K562 (cell line): ENCODE measurements at regions not wholly inside any gene's neighbourhood (a gene's known extent, or its start where the extent isn't known, plus 50 kb on each side); places are given as distances from the start of the nearest gene placed in this dataset.

Experiments used
- ATAC-seq: fragments of 200-7000 bp; cut with Tn5 transposase; 3 replicates; pipeline ENCODE4 v1.9.1; 2020; ENCODE audit warnings: moderate library complexity
- BruUV-seq: library from RNA; stranded (reverse); fragments of 400-500 nt; replicated peaks from 2 replicates; lab custom pipeline; 2021; lab: Mats Ljungman, UMichigan
- CTCF ChIA-PET: fragments of 300-600 bp; formaldehyde crosslinking; extraction: SDS; loops from one replicate; lab custom pipeline; 2021; ENCODE audit warnings: low intra/inter-chr PET ratio; lab: Yijun Ruan, JAX
- POLR2A ChIA-PET: fragments of 300-600, 350-650 bp; sonication (Branson Sonifier 250); formaldehyde crosslinking; extraction: SDS; loops from one replicate; lab custom pipeline; 2021; ENCODE audit warnings: antibody characterized with exemption, inconsistent platforms; lab: Yijun Ruan, JAX
- DNase-seq, 4 experiments: peaks; one replicate each; pipeline versions ENCODE4 v3.0.0 to v3.0.0-alpha.2; 2011 to 2018; ENCODE audit warnings: low spot score in 3 of 4, mixed read lengths in 3 of 4; ENCODE audit errors: extremely low read depth in 1 of 4
- FAIRE-seq: peaks from 2 replicates; lab custom pipeline; 2011; peaks lifted over from hg19 to GRCh38; lab: Jason Lieb, UNC
- H2AFZ ChIP-seq: 2 replicates; pipeline ENCODE4 v1.6.0; 2011; ENCODE audit warnings: low read depth, low read length, control low read depth, inconsistent platforms
- H3K27ac ChIP-seq: fragments of 200-600 bp; 3 replicates; pipeline ENCODE4 v1.8.0; 2011; ENCODE audit warnings: low read depth, mild to moderate bottlenecking, control low read depth, inconsistent platforms, low read length, moderate library complexity, mixed read lengths; ENCODE audit errors: extremely low read depth
- H3K27me3 ChIP-seq, 2 experiments: fragments of 300-600 bp in 1 of 2; 2 replicates in 1 of 2; 3 replicates in 1 of 2; pipeline versions ENCODE4 v1.6.0 to v1.8.0; 2011; ENCODE audit warnings: inconsistent platforms in 2 of 2, low read length in 2 of 2, mild to moderate bottlenecking in 1 of 2, mixed read lengths in 1 of 2, moderate library complexity in 1 of 2; ENCODE audit not compliant: control insufficient read depth in 2 of 2, insufficient read depth in 2 of 2
- H3K36me3 ChIP-seq: fragments of 300-600 bp; 3 replicates; pipeline ENCODE4 v1.8.0; 2011; ENCODE audit warnings: mild to moderate bottlenecking, low read length, inconsistent platforms; ENCODE audit not compliant: control insufficient read depth, insufficient read depth
- H3K4me1 ChIP-seq, 2 experiments: fragments of 200-600 bp in 1 of 2; replicated peaks in 1 of 2; 2 replicates in 1 of 2; 3 replicates in 1 of 2; pipeline versions ENCODE4 v1.5.1 to v1.8.0; 2011; ENCODE audit warnings: inconsistent platforms in 2 of 2, low read length in 2 of 2, mild to moderate bottlenecking in 1 of 2, mixed read lengths in 1 of 2, moderate library complexity in 1 of 2; ENCODE audit not compliant: control insufficient read depth in 2 of 2, insufficient read depth in 2 of 2
- H3K4me2 ChIP-seq: 2 replicates; pipeline ENCODE4 v1.6.1; 2011; ENCODE audit warnings: low read length, control low read depth, inconsistent platforms, mixed read lengths; ENCODE audit not compliant: insufficient read depth
- H3K4me3 ChIP-seq: fragments of 200-600 bp; sonication (generic), shearing (Covaris generic); 2 replicates; pipeline ENCODE4 v1.5.1; 2016; ENCODE audit warnings: control low read depth, inconsistent platforms
- H3K79me2 ChIP-seq: fragments of 200-600 bp; 3 replicates; pipeline ENCODE4 v1.8.0; 2011; ENCODE audit warnings: low read length, inconsistent platforms; ENCODE audit not compliant: control insufficient read depth, insufficient read depth
- H3K9ac ChIP-seq, 2 experiments: 2 replicates each; pipeline versions ENCODE4 v1.6.0 to v1.6.1; 2011; ENCODE audit warnings: low read depth in 2 of 2, low read length in 2 of 2, control low read depth in 1 of 2, inconsistent platforms in 1 of 2, mild to moderate bottlenecking in 1 of 2, mixed read lengths in 1 of 2; ENCODE audit not compliant: insufficient read depth in 1 of 2
- H3K9me1 ChIP-seq: one replicate; pipeline ENCODE4 v1.6.0; 2011; ENCODE audit warnings: inconsistent platforms, mild to moderate bottlenecking, low read length, moderate library complexity; ENCODE audit not compliant: control insufficient read depth, insufficient read depth
- H3K9me3 ChIP-seq: replicated peaks from 2 replicates; pipeline ENCODE4 v1.5.1; 2011; ENCODE audit warnings: low read depth, low read length, inconsistent platforms; ENCODE audit not compliant: control insufficient read depth, insufficient read depth
- H4K20me1 ChIP-seq: replicated peaks from 2 replicates; pipeline ENCODE4 v1.6.1; 2011; ENCODE audit warnings: low read length, inconsistent platforms, mixed read lengths; ENCODE audit not compliant: control insufficient read depth, insufficient read depth
- ATF1 ChIP-seq, 2 experiments: fragments of 450-650 bp in 1 of 2; IDR thresholded peaks; 2 replicates each; pipeline ENCODE4 v1.6.1; 2016; ENCODE audit warnings: missing compliant biosample characterization in 1 of 2, missing genetic modification characterization in 1 of 2
- C11orf30 ChIP-seq: fragments of 450-650 bp; IDR thresholded peaks from 2 replicates; pipeline ENCODE4 v1.6.1; 2016; ENCODE audit warnings: low read depth, mild to moderate bottlenecking
- HDGF ChIP-seq: fragments of 450-650 bp; IDR thresholded peaks from 2 replicates; pipeline ENCODE4 v1.6.1; 2016
- MAFF ChIP-seq: IDR thresholded peaks from 2 replicates; pipeline ENCODE4 v1.6.1; 2012; ENCODE audit warnings: low read length, improper control_type of control experiment
- MAFK ChIP-seq: IDR thresholded peaks from 2 replicates; pipeline ENCODE4 v1.6.1; 2011; ENCODE audit warnings: low read length, improper control_type of control experiment
- NCOA6 ChIP-seq: fragments of 450-650 bp; IDR thresholded peaks from 2 replicates; pipeline ENCODE4 v1.6.1; 2017; ENCODE audit warnings: mild to moderate bottlenecking
- SAFB ChIP-seq: fragments of 200-400 bp; formaldehyde crosslinking; IDR thresholded peaks from 2 replicates; pipeline ENCODE4 v1.6.1; 2017; ENCODE audit warnings: low read depth, low read length, borderline replicate concordance
- SRSF9 ChIP-seq: fragments of 200-400 bp; formaldehyde crosslinking; IDR thresholded peaks from 2 replicates; pipeline ENCODE4 v1.6.1; 2017; ENCODE audit warnings: low read depth, low read length, borderline replicate concordance
- TAF7 ChIP-seq: fragments of 450-650 bp; IDR thresholded peaks from 2 replicates; pipeline ENCODE4 v1.6.1; 2016; ENCODE audit warnings: missing genetic modification characterization, missing compliant biosample characterization
- U2AF2 ChIP-seq: fragments of 200-400 bp; formaldehyde crosslinking; optimal IDR thresholded peaks from 2 replicates; pipeline ENCODE3; 2017; ENCODE audit warnings: low read depth, mild to moderate bottlenecking, low read length
- ZNF316 ChIP-seq: fragments of 450-650 bp; IDR thresholded peaks from 2 replicates; pipeline ENCODE4 v1.6.1; 2016
- WGBS: fragments of 100-300 bp; shearing (Covaris generic); methylation state at CpG from one replicate; pipeline ENCODE4 v1.1.6; 2016; ENCODE audit warnings: low coverage, mixed read lengths; ENCODE audit not compliant: insufficient coverage; ENCODE audit errors: missing lambda C conversion rate; 5-methylcytosine and 5-hydroxymethylcytosine counted together
- in situ Hi-C: fragments of 300-500 bp; cut with MboI; formaldehyde crosslinking; loops from 4 replicates; pipeline ENCODE4 v1.15.0; 2018; ENCODE audit warnings: inconsistent platforms, mixed read lengths
- intact Hi-C: fragments of 100-400 bp; cut with micrococcal nuclease; formaldehyde crosslinking; loops from 2 replicates; pipeline ENCODE4 v1.14.2; 2022
- TF ChIP-seq, protein P1 (sequence below): fragments of 250-450 bp; sonication (Bioruptor Pico); IDR thresholded peaks from 2 replicates; pipeline ENCODE4 v1.5.0; 2021; ENCODE audit warnings: mild to moderate bottlenecking, moderate library complexity
- TF ChIP-seq, protein P2 (sequence below): IDR thresholded peaks from 2 replicates; pipeline ENCODE4 v1.6.1; 2011; ENCODE audit warnings: borderline replicate concordance, low read depth, mild to moderate bottlenecking, moderate library complexity, low read length; ENCODE audit not compliant: insufficient read depth, poor library complexity, severe bottlenecking

DNA sequence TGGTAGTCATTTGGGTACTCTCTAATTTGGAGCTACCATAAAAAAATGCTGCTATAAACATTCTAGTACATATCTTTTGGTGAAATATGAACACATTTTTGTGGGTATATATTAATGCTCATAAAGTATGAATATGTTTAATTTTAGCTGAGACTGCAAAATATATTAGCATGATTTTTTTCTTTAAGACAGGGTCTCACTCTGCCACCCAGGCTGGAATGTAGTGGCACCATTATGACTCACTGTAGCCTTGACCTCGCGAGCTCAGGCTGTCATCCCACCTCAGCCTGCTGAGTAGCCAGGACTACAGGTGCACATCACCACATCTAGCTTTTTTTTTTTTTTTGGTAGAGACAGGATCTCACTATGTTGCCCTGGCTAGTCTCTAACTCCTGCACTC lies 371.7 kb downstream of the SOX9 start:
- Histone ChIP-seq H3K9ac (no peak overlapping the region), H3K9me3 (no peaks in the 10 kb centered on the region), H3K4me2 (no peak overlapping the region), H3K27me3 (no peaks in the 10 kb centered on the region), H3K4me1 (no peaks in the 10 kb centered on the region), H3K9me1 (no peaks in the 10 kb centered on the region), H3K79me2 (no peaks in the 10 kb centered on the region), H3K4me3 (no peak overlapping the region), H2AFZ (no peak overlapping the region), H4K20me1 (no peaks in the 10 kb centered on the region), H3K36me3 (no peaks in the 10 kb centered on the region), H3K27ac (no peak overlapping the region)
- DNase-seq (no peak), FAIRE-seq (no peak), ATAC-seq (no peak)
- no TSS peak for BruUV-seq
- intact Hi-C loops = no loop called here
- TF ChIP-seq HDGF (no peak), C11orf30 (no peak; the same call in 1 of the 2 replicates), U2AF2 (no peak), MAFK (peak; percentile 46; the same call in 1 of the 2 replicates), ZNF316 (peak; percentile 72), MAFF (peak; percentile 48)
- ChIA-PET POLR2A (no interaction called here), CTCF (no interaction called here)
- in situ Hi-C loops = no loop called here
- 0% methylated on average over 2 of the region's 2 CpGs for WGBS

DNA sequence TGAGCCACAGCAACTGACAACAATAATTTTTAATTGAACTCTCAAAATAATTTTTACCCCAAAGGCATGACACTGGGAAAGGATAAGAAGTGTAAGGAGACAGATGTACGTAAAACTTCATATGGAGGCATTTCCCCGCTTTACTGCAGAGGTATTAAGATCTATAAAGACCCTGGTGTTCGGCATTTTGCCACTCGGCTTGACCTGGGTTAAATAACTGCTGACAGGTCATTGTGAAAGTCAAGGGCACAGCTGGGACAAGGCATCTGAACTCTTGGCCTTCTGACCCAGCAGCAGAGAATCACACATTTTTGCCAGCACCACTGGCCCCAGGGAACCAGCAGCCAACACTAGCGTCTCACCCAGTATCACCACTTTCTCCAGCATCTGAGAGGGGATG lies 372.1 kb downstream of the SOX9 start:
- H3K4me2 ChIP-seq = no peak overlapping the region
- no peaks in the 10 kb centered on the region for H3K79me2 ChIP-seq
- H3K4me3 ChIP-seq = no peak overlapping the region
- no peak overlapping the region for H2AFZ ChIP-seq
- DNase-seq (no peak), ATAC-seq (no peak), FAIRE-seq (no peak)
- in situ Hi-C loops = no loop called here
- H3K27ac ChIP-seq = no peak overlapping the region
- no peaks in the 10 kb centered on the region for H3K27me3 ChIP-seq
- no peaks in the 10 kb centered on the region for H3K9me3 ChIP-seq
- WGBS = 1% methylated on average over 5 of the region's 5 CpGs
- ChIA-PET POLR2A (no interaction called here), CTCF (no interaction called here)
- H4K20me1 ChIP-seq = no peaks in the 10 kb centered on the region
- no peaks in the 10 kb centered on the region for H3K4me1 ChIP-seq
- no peaks in the 10 kb centered on the region for H3K36me3 ChIP-seq
- no TSS peak for BruUV-seq
- no peak overlapping the region for H3K9ac ChIP-seq
- intact Hi-C loops = no loop called here
- no peaks in the 10 kb centered on the region for H3K9me1 ChIP-seq
- TF ChIP-seq, protein P1, sequence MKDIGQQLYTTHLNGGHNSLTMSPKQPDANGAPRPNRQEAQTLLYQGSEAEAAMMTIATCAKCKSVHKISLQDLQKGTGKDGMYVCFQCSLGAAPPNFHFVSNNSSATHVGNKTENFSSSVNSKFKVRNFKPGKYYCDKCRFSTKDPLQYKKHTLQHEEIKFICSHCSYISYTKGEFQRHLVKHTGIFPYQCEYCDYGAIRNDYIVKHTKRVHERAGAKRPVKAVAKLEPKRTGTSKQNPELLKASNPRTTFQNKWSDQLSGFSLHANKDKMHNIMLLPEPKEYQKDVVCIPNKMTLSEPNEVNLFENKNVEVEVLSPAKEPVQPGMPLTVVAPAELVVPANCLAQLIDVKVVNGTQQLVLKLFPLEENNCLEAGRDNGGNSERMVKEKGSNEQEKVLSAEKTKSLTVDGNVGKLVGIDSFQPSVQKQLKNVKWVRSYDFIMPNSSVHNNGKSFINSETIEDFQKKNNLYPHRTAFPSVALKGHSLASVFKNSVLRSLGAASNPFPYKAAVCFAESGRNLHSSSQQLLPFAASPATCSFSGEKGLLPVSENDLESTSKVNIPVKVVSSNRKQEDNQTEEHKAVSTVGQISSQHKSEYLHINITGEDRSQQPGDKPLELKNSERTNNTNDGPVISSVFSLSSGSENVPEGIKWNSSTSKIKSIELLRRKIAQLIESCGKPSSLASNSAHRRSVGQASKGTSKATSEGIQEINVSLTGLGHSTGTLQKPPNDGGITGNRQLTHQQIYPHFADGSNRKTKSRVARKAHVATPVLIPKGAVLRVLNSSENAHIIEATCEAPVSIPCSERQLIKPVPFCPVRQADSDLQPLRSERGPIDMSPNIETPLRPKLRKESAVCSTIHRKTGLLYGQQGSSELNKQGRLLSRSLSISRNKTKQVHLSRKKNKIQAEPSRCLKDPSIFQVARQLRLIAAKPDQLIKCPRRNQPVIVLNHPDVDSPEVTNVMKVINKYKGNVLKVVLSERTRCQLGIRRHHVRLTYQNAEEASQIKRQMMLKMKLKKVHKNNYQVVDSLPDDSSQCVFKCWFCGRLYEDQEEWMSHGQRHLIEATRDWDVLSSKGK = no peak
- TF ChIP-seq ATF1 (CRISPR knock-in tag; IDR thresholded peaks at IDR 0.05) = no peak
- no peak for TF ChIP-seq ATF1 (tag; IDR thresholded peaks at IDR 0.05)
- no peak for TF ChIP-seq NCOA6
- no peak for TF ChIP-seq SRSF9
- no peak for TF ChIP-seq SAFB
- TF ChIP-seq, protein P2, sequence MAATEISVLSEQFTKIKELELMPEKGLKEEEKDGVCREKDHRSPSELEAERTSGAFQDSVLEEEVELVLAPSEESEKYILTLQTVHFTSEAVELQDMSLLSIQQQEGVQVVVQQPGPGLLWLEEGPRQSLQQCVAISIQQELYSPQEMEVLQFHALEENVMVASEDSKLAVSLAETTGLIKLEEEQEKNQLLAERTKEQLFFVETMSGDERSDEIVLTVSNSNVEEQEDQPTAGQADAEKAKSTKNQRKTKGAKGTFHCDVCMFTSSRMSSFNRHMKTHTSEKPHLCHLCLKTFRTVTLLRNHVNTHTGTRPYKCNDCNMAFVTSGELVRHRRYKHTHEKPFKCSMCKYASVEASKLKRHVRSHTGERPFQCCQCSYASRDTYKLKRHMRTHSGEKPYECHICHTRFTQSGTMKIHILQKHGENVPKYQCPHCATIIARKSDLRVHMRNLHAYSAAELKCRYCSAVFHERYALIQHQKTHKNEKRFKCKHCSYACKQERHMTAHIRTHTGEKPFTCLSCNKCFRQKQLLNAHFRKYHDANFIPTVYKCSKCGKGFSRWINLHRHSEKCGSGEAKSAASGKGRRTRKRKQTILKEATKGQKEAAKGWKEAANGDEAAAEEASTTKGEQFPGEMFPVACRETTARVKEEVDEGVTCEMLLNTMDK = no peak
- no peak for TF ChIP-seq TAF7 (tag)
